ENCODE measurements at regions not wholly inside any gene's neighbourhood (a gene's known extent, or its start where the extent isn't known, plus 50 kb on each side); places are given as distances from the start of the nearest gene placed in this dataset.

DNA sequence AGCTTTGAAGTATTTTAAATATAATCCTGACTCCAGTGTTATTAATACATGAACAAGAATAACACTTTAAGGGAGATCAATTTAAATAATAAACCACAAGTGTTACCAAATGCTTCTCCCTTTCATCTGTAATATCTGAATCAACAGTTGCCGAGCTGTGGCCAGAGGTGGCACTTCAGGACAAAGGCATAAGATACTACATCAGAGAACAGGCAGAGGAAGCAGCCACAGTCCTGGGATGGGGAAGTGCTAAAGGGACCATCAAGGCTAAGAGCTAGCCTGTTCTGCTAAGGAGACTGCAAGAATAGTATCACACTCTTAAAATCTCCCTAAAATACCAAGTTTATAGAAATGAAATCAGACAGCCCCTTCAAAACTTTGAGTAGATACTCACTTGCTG, 378.2 kb upstream of the PRKCQ start (continued):
- TF ChIP-seq, protein P1, sequence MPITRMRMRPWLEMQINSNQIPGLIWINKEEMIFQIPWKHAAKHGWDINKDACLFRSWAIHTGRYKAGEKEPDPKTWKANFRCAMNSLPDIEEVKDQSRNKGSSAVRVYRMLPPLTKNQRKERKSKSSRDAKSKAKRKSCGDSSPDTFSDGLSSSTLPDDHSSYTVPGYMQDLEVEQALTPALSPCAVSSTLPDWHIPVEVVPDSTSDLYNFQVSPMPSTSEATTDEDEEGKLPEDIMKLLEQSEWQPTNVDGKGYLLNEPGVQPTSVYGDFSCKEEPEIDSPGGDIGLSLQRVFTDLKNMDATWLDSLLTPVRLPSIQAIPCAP (CRISPR knock-in tag; IDR thresholded peaks at IDR 0.05), result no peak
- TF ChIP-seq, protein P2, sequence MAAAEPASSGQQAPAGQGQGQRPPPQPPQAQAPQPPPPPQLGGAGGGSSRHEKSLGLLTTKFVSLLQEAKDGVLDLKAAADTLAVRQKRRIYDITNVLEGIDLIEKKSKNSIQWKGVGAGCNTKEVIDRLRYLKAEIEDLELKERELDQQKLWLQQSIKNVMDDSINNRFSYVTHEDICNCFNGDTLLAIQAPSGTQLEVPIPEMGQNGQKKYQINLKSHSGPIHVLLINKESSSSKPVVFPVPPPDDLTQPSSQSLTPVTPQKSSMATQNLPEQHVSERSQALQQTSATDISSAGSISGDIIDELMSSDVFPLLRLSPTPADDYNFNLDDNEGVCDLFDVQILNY (CRISPR knock-in tag; IDR thresholded peaks at IDR 0.05), result no peak
- TF ChIP-seq FOXP1 (CRISPR knock-in tag; IDR thresholded peaks at IDR 0.05; ENCODE audit: borderline replicate concordance) (no peak), TP53 (CRISPR knock-in tag; IDR thresholded peaks at IDR 0.05) (no peak), CBFB (CRISPR knock-in tag; IDR thresholded peaks at IDR 0.05; ENCODE audit: low read depth) (no peak)
- TF ChIP-seq, protein P3, sequence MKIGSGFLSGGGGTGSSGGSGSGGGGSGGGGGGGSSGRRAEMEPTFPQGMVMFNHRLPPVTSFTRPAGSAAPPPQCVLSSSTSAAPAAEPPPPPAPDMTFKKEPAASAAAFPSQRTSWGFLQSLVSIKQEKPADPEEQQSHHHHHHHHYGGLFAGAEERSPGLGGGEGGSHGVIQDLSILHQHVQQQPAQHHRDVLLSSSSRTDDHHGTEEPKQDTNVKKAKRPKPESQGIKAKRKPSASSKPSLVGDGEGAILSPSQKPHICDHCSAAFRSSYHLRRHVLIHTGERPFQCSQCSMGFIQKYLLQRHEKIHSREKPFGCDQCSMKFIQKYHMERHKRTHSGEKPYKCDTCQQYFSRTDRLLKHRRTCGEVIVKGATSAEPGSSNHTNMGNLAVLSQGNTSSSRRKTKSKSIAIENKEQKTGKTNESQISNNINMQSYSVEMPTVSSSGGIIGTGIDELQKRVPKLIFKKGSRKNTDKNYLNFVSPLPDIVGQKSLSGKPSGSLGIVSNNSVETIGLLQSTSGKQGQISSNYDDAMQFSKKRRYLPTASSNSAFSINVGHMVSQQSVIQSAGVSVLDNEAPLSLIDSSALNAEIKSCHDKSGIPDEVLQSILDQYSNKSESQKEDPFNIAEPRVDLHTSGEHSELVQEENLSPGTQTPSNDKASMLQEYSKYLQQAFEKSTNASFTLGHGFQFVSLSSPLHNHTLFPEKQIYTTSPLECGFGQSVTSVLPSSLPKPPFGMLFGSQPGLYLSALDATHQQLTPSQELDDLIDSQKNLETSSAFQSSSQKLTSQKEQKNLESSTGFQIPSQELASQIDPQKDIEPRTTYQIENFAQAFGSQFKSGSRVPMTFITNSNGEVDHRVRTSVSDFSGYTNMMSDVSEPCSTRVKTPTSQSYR (CRISPR knock-in tag; IDR thresholded peaks at IDR 0.05), result no peak

DNA sequence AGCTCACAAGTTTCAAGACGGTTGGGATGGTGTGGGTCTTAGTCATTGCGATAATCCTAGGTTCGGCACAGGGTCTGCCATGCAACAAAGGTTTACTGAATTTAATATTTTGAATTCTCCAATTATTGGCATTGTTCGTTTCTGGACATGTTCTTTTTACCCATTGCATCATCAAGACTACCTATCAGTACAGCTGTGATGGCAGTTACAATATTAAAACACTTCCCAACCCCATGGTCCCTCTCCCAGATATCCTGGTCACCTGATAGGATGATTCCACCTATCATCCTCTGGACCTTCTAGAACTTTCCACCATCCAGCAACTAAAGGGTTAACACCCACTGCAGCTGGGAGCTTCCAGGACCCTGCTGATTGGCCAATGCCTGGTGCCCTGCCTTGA, 377.8 kb upstream of the PRKCQ start:
- Mint-ChIP-seq H3K4me3 (no peak overlapping the region), H3K27me3 (ENCODE audit: low read depth) (0 out of 2 replicates have a peak, but pooled peaks cover 5% of the 10 kb centered on the region), H3K36me3 (no peaks in the 10 kb centered on the region), H3K27ac (no peak overlapping the region), H3K9me3 (no peaks in the 10 kb centered on the region), H3K4me1 (peaks cover 13% of the 10 kb centered on the region)
- ATAC-seq, result no peak; the same call in 1 of the 2 replicates
- POLR2A ChIA-PET, result interaction anchor here (1.1 kb wide), 1 partner anchor 268 kb away, joined by 3 read pairs; no protein-coding TSS in a partner anchor
- CTCF ChIA-PET, result interaction anchor here (1.1 to 1.4 kb wide), 2 partner anchors 38 to 80 kb away, joined by 3 to 6 read pairs; no protein-coding TSS in a partner anchor
- DNase-seq (ENCODE audit: low spot score), result no peak
- TF ChIP-seq, protein P4, sequence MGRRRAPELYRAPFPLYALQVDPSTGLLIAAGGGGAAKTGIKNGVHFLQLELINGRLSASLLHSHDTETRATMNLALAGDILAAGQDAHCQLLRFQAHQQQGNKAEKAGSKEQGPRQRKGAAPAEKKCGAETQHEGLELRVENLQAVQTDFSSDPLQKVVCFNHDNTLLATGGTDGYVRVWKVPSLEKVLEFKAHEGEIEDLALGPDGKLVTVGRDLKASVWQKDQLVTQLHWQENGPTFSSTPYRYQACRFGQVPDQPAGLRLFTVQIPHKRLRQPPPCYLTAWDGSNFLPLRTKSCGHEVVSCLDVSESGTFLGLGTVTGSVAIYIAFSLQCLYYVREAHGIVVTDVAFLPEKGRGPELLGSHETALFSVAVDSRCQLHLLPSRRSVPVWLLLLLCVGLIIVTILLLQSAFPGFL (CRISPR knock-in tag; IDR thresholded peaks at IDR 0.05; ENCODE audit: borderline replicate concordance), result no peak
- TF ChIP-seq ELF4 (CRISPR knock-in tag; IDR thresholded peaks at IDR 0.05; ENCODE audit: low read depth) (no peak), JAZF1 (CRISPR knock-in tag; IDR thresholded peaks at IDR 0.05) (no peak), ZNF121 (CRISPR knock-in tag; IDR thresholded peaks at IDR 0.05) (no peak), TCF7 (CRISPR knock-in tag; IDR thresholded peaks at IDR 0.05; ENCODE audit: low read depth) (no peak), ETV6 (CRISPR knock-in tag; IDR thresholded peaks at IDR 0.05) (no peak), NR1H2 (CRISPR knock-in tag; IDR thresholded peaks at IDR 0.05) (no peak), SMAD4 (CRISPR knock-in tag; IDR thresholded peaks at IDR 0.05) (no peak), RELA (CRISPR knock-in tag; IDR thresholded peaks at IDR 0.05; ENCODE audit: borderline replicate concordance) (no peak)
- TF ChIP-seq, protein P5, sequence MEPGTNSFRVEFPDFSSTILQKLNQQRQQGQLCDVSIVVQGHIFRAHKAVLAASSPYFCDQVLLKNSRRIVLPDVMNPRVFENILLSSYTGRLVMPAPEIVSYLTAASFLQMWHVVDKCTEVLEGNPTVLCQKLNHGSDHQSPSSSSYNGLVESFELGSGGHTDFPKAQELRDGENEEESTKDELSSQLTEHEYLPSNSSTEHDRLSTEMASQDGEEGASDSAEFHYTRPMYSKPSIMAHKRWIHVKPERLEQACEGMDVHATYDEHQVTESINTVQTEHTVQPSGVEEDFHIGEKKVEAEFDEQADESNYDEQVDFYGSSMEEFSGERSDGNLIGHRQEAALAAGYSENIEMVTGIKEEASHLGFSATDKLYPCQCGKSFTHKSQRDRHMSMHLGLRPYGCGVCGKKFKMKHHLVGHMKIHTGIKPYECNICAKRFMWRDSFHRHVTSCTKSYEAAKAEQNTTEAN (CRISPR knock-in tag; IDR thresholded peaks at IDR 0.05), result no peak
- TF ChIP-seq, protein P6, sequence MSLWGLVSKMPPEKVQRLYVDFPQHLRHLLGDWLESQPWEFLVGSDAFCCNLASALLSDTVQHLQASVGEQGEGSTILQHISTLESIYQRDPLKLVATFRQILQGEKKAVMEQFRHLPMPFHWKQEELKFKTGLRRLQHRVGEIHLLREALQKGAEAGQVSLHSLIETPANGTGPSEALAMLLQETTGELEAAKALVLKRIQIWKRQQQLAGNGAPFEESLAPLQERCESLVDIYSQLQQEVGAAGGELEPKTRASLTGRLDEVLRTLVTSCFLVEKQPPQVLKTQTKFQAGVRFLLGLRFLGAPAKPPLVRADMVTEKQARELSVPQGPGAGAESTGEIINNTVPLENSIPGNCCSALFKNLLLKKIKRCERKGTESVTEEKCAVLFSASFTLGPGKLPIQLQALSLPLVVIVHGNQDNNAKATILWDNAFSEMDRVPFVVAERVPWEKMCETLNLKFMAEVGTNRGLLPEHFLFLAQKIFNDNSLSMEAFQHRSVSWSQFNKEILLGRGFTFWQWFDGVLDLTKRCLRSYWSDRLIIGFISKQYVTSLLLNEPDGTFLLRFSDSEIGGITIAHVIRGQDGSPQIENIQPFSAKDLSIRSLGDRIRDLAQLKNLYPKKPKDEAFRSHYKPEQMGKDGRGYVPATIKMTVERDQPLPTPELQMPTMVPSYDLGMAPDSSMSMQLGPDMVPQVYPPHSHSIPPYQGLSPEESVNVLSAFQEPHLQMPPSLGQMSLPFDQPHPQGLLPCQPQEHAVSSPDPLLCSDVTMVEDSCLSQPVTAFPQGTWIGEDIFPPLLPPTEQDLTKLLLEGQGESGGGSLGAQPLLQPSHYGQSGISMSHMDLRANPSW (CRISPR knock-in tag; conservative IDR thresholded peaks at IDR 0.05; ENCODE audit: low read depth), result no peak
- TF ChIP-seq, protein P3 (CRISPR knock-in tag; IDR thresholded peaks at IDR 0.05), result no peak
- TF ChIP-seq, protein P7, sequence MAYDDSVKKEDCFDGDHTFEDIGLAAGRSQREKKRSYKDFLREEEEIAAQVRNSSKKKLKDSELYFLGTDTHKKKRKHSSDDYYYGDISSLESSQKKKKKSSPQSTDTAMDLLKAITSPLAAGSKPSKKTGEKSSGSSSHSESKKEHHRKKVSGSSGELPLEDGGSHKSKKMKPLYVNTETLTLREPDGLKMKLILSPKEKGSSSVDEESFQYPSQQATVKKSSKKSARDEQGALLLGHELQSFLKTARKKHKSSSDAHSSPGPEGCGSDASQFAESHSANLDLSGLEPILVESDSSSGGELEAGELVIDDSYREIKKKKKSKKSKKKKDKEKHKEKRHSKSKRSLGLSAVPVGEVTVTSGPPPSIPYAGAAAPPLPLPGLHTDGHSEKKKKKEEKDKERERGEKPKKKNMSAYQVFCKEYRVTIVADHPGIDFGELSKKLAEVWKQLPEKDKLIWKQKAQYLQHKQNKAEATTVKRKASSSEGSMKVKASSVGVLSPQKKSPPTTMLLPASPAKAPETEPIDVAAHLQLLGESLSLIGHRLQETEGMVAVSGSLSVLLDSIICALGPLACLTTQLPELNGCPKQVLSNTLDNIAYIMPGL (CRISPR knock-in tag; IDR thresholded peaks at IDR 0.05), result no peak
- TF ChIP-seq, protein P8, sequence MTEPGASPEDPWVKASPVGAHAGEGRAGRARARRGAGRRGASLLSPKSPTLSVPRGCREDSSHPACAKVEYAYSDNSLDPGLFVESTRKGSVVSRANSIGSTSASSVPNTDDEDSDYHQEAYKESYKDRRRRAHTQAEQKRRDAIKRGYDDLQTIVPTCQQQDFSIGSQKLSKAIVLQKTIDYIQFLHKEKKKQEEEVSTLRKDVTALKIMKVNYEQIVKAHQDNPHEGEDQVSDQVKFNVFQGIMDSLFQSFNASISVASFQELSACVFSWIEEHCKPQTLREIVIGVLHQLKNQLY (CRISPR knock-in tag; IDR thresholded peaks at IDR 0.05), result no peak
- TF ChIP-seq, protein P9, sequence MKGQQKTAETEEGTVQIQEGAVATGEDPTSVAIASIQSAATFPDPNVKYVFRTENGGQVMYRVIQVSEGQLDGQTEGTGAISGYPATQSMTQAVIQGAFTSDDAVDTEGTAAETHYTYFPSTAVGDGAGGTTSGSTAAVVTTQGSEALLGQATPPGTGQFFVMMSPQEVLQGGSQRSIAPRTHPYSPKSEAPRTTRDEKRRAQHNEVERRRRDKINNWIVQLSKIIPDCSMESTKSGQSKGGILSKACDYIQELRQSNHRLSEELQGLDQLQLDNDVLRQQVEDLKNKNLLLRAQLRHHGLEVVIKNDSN (CRISPR knock-in tag; IDR thresholded peaks at IDR 0.05), result no peak
